GDM1 (cell line): ENCODE measurements at regions not wholly inside any gene's neighbourhood (a gene's known extent, or its start where the extent isn't known, plus 50 kb on each side); places are given as distances from the start of the nearest gene placed in this dataset.

Experiments used
- DNase-seq: peaks from one replicate; lab custom pipeline; 2025; lab: John Stamatoyannopoulos, UW

DNA sequence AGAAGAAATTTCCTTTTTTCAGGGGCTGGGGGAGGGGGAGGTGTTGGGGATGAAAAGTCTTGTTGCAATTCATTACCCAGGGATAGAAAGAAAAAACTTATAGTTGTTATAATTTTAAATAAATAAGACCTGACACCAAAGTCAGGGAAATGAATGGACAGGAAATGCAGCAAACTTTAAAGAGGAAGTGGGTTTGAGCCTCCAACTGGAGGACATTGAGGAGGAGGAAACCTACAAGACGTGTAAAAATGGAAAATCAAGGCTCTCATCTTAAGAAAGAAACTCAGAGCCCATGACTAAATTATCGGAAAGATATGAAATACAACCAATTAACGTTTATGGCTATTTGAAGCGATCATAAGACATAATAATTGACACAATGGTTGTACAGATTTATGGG is 54.4 kb downstream of the NIBAN1 start:
- no peak for DNase-seq

DNA sequence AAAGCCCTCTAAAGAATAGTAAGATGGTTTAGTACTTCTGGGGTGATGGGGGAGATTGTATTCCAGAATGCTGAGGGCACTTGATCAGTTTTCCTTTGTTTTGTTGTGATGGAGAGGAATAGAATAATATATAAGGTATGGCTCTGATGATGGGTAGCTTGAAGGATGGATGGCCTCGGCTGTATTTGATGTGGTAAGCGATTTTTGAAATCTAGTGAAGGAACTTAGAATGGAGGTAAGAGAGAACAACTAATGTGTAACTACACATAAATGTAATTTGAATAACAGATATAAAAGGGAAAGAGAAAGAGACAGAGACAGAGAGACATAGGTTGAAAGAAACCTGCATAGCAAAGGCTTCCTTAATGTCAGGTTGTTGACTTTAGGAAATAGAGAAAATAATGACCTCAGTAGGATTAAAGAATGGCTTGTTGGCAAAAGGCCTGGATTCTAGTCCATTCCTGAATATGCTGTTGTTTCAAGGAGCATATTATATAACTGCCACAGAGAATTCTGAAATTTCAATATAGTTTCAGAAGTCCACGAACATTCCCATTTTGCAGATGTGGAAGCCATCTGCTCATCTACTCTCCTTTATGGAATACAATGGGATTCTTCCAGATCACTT is 58.7 kb downstream of the NIBAN1 start:
- no peak for DNase-seq

DNA sequence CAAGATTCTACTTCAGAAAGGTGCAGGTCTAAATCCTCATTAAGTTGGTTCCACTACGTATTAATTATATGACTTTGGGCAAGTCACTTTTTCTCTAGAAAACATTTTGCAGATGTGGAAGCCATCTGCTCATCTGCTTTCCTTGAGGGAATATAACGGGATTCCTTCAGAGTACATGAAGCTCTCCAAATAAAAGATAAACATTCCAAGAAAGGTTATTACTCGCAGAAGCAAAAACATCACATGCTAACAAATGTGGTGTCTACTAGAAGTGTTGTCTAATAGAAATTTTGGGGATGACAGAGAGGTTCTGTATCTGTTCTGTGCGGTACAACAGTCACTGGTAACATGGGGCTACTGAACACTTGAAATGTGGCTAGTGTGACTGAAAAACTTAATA is 60.2 kb downstream of the NIBAN1 start:
- no peak for DNase-seq

DNA sequence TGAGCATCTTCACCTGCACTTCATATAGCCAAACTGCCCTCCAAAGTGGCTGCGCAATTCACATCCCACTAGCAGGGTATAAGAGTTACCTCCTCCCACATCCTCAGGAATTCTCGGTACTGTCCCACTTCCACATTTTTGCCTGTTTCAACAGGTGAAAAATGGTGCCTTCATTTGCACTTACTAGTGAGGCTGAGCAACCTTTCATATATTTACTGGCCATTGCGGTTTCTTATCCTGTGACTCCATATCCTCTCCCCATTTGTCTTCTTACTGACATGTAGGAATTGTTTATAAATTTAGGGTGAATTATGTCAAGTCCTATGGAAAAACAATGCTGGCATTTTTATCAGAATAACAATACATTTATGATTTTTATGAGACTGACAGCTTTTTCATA is 61.9 kb downstream of the NIBAN1 start:
- DNase-seq, result no peak

DNA sequence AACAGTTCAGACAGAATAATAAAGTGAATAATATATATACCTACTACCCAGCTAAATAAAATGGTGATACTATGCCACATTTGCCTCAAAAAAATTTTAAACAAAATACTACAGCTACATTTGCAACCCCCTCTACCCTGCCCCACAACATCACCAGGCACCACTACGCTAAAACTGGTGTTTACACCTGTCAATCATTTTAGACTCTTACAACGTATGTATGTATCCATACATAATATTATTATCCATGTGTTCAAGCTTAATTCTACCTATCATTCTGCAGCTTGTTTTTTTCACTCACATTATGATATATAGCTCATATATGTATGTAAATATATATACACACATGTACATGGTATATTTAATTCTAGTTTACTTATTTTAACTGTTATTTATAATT is 62.5 kb downstream of the NIBAN1 start:
- DNase-seq, result no peak

DNA sequence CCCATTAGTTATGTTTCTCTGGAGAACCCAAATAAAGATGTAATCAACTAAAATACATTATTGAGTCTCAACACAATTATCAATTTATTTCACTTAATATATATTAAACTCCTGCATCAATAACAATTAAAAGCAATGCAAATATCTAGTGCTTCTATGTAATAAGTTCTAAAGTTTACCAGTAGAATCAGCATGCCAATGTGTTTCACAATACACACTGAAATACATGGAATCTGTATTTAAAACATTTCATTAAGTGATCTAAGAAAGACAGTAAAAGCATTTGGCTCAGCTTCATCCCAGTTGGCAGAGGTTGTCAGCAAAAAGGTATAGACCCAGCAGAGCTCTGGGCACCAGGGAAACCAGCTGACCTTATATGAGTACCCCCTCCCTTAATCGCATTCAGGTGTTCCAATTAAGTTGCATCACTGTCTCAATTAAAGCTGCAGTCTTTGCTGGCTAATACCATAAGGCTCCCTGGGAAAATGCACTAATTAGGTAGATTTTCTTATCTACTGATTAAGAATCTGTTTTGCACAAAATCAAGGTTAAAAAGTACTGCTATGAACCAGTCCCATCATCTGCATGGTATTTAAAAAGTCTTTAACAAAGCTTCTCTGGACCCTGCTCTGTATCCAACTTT is 63.1 kb downstream of the NIBAN1 start:
- no peak for DNase-seq

DNA sequence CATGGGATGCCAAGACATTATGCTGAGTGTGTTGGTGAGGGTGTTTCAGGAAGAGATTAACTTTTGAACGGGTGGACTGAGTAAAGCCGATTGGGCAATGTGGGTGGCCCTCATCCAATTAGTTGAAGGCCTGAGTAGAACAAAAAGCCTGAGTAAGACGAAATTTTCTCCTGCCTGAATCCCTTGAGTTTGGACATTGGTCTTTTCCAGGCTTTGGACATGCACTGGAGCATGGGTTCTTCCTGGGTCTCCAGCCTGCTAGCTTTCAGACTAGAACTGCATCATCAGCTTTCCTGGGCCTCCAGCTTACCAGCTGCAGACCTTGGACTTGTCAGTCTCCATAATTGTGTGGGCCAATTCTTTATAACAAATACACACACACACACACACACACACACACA is 63.6 kb downstream of the NIBAN1 start:
- DNase-seq, result no peak

DNA sequence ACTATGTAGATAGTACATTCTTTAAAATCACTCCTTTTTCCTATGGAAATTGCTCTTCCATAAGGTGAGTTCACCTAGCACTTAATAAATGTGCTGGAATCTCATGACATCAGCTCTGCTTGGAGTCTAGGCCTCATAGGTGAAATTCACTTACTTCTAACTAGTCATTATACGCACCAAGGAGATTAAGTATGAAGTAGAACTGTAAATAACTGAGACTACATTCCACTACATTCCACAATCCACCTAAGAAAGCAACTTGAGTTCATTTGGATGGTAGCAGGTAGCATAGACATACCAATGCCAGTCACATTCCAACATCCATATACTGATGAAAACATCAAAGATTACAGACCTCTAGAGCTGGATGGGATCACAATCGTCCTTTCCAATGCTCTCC is 64.3 kb downstream of the NIBAN1 start:
- no peak for DNase-seq

DNA sequence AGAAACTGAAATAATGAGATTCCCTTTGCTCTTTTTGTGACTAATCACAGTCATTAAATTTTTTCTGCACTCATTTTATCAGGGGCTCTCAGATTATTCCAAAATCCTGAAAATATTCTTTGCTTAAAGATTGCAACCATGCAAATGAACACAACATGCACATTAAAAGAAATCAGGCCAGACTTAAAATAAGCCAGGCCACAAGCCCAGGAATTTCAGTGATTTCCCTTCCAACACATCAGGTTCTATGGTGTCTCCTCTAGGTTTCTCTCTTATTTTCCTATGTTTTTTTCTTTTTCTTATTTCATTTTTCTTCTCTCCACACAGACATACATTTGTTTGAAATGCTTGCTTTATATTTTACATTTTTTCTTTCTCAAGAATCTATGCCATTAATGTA is 65.3 kb downstream of the NIBAN1 start:
- no peak for DNase-seq

DNA sequence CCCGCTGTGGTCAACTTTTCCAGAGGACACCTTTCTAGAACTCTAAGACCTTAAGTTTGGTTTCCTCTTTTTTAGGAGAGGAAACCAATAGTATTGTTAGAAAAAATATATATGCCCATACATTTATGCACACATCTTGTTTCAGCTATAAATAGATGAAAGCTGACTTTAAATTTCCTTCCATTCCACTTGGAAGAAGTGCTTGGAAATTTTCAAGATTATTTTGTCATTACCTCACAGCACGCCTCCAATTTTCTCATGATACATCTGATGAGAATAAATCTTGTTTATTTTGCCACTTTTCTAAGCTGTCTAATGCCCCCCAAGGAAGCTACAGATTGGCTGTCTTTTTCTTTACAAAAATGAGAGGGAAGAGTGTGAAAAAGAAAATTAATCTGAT is 65.8 kb downstream of the NIBAN1 start:
- DNase-seq, result no peak

DNA sequence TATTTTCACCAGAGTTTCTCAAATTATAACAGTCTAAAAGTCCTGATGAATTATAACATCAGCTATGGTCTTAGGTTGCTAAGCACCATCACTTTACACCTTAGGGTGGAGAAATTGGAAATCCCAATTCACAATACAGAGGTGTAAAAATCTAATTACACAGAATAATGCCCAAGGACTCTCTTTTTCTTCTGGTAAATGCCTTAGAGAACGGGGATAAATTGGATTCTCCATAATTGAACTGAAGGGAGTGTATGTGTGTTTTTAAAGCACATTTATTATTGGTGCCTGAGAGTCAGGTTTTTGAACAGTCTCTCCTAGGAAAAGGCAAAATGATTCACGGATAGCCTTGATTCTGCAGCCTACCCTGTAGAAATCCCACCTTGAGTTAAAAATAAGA is 66.8 kb downstream of the NIBAN1 start:
- DNase-seq, result no peak

DNA sequence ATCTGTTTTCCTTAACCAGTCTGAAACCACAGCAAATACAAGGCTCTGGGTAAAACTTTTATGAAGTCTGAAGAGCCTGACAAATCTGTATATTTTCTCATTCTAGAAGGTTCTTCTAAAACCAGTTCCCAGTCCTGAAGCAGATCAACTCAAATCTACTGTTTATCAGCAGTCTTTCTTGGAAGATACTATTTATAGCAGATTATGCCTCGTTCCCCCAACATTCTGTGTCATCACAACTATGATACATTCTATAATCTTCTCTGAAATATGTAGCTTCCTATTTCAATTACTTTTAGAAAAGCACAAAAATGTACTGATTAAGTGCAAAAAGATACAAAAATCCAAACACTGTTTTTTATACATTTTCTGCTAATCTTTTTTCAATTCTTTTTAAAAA is 67.5 kb downstream of the NIBAN1 start:
- DNase-seq, result no peak

DNA sequence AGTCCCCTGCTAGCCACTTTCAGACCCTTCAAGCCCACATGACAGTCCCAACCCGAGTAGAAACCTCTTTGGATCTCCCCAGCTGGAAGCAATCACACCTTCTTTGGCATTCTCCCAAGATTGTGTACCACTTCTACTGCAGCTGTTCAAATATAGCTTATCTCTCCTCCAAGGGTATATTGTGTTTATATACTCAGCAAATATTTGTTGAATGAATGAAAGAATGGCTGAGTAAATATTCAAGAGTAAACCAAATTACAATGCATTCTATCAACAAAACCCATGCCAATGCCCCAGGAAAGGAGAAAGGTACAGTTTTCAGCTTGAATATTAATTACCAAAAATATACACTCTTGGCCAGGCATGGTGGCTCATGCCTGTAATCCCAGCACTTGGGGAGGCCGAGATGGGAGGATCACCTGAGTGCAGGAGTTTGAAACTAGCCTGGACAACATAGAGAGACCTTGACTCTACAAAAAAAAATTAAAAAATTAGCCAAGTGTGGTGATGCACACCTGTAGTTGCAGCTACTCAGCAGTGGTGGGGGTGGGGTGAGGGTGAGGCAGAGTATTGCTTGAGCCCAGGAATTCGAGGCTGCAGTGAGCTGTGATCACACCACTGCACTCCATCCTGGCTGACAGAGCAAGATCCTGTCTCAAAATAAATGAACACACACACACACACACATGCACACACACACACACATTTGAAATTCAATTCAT is 68.5 kb downstream of the NIBAN1 start:
- no peak for DNase-seq

DNA sequence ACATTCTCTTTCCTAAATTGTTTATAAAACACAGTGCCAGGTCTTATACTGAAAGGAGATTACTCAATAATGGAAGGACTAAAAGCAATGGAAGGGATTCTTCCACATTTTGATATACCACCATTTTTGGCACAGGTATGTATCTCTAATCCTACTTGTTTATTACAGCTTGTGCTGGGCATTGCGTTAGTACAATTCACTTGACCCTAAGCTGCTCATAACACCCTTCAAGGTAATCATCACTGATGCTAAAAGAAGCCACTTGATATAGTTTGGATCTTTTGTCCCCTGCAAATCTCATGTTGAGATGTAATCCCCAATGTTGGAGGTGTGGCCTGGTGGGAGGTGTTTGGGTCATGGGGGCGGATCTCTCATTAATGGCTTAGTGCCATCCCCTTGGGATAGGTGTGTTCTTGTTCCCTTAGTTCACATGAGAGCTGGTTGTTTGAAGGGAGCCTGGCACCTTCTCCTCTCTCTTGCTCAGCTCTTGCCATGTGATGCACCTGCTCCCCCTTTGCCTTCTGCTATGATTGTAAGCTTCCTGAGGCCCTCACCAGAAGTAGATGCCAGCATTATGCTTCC is 71.1 kb downstream of the NIBAN1 start:
- no peak for DNase-seq

DNA sequence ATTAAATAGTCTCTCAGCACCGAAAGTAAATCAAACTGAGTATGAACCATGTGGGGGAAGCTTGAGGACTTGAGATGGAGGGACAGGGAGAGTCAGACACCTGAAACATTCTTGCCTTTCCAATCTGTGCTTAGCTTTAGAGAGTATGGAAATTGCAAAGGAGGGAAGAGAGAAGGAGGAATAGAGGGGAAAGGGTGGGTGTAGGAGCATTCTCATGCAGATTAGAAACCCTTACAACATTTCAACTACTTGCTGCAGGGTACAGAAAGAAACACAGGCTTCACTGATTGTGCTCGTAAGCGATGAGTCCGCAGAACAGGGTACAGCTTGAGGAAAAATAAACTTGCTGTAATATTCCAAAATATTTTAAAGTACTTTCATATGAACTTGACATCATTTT is 73.8 kb downstream of the NIBAN1 start:
- DNase-seq, result no peak

DNA sequence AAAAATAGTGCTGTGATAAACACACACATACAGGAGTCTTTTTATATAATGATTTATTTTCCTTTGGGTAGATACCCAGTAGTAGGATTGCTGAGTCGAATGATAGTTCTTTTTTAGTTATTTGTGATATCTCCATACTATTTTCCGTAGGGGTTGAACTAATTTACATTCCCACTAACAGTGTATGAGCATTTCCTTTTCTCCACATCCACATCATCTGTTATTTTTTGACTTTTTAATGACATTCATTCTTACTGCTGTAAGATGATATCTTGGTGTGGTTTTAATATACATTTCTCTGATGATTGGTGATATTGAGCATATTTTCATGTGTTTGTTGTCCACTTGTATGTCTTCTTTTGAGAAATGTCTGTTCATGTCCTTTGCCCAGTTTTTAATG is 78.3 kb downstream of the NIBAN1 start:
- no peak for DNase-seq

DNA sequence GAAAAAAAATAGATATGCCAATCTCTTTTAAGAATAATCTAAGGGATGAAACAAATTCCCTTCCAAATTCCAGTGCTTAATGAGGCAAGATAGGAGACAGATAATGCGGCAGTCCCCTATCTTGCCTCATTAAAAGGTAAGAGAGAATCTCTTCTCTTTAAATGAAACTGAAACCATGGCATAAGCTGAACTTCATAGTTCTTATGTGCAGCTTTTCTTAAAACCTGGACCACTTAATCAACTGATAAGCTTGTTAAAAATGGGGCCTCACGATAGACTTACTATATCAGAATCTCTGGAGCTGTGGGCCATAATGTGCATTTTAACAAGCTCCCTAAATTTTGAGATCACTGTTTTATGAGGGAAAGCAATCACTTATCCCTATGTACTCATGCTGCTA is 79.2 kb downstream of the NIBAN1 start:
- no peak for DNase-seq

DNA sequence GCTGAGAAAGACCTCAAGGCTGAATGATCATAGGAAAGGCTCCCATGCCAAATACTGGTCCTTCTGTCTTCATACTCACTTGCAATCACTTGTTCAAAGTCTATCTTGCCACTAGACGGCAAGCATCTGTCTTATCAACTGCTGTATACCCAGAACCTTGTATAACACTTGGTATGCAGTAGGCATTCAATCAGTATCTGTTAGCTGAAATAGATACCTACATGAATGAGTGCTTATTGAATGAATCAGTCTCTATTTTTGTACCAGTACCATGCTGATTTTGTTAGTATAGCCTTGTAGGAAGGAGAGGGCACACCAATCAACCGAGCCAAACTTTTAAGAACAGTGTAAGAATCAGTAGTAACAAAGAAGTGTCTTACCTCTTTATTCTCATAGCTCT is 80.6 kb downstream of the NIBAN1 start:
- no peak for DNase-seq

DNA sequence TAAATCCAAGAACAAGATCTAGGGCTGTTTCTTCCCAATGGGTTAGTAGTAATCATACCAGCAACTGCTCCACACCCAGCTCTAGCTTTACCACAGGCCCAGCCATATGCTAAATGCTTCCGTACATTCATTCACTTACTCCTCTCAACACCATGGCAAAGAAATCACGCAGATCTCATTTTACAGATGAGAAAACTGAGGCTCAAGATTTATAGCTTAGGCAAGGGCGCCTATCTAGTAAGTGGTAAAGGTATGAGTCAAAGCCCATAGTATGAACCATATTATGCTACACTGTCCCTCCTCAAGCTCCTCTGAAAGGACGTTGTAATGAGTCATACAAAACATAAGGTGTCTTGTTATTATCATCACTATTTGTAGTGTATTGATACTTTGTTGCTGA is 82.2 kb downstream of the NIBAN1 start:
- DNase-seq, result no peak

DNA sequence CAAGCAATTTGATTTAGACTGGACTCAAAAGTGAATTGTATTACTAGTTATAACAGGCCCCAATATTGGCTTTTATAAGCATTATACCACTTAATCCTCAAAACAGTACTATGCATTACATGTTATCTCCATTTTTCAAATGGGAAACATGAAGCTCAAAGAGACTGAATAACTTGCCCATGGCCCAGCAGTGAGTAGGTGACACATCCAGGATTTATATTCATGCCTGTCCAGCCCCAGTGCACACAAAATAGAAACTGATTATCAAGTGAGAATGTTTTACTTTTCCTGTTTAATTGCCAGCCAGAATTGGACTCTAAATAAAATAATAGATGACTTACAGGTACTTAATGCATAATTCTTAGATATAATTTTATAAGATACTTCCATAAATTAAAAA is 82.9 kb downstream of the NIBAN1 start:
- DNase-seq, result no peak

DNA sequence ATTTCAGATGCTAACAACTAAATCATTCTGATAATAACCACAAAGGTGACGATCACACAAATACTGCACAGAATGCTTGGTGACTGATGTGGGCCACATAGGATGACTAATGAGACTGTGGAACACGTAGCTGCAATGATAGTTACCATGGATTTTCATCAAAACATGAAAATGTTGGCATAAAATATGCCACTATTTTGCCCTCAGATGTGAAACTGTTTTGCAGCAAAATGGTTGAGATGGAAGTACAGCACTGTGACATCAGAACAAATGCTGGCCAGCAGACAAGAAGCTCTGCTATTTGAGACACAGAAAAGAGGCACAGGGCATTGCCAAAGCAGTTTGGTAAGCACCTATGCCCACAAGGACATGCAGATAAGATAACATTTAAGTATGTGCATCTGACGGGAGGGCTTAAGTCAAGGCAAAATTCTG is 83.8 kb downstream of the NIBAN1 start:
- DNase-seq, result no peak

DNA sequence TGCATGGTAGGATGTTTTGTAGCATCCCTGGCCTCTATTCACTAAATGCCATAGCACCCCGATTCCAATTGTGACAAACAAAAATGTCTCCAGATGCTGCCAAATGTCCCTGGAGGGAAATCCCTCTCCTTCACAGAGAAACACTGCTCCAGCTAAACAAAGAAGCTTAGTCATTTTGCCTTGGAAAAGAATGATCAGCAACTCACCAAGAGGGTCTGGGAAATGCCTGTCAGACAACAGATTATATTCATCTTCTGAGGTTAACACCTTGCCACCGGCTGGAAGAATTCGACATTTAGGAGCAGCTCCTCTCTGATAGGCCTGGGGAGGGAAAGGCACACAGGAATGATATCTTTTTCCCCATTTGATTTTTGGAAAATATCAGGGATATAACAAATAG is 84.4 kb downstream of the NIBAN1 start:
- DNase-seq, result no peak

DNA sequence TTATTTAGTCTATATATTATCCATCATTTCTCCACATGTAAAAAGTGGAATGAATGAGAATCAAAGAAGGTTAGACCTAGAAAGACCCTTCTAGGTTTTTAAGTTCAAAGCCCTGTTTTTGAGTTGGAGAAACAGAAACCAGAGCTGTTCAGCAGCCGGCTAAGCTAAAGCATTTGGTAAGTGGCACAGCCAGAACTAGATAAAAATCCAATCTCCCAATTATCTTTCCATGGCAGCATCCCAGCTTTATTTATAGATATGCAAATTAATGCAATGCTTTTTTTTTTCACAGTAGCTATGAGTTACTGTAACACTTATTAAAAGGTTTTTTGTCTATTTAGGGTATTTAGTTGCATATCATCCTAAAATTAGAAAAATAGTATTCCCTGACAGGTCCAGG is 85.1 kb downstream of the NIBAN1 start:
- DNase-seq, result no peak
